ENCODE measurements at regions not wholly inside any gene's neighbourhood (a gene's known extent, or its start where the extent isn't known, plus 50 kb on each side); places are given as distances from the start of the nearest gene placed in this dataset.

GRCh38 chr2:195342061-195342460 is 315.0 kb upstream of the SLC39A10 start:
- TF ChIP-seq CTCF (conservative IDR thresholded peaks at IDR 0.05; ENCODE audit: low read length) = no peak
- no peak for TF ChIP-seq EZH2phosphoT487 (IDR thresholded peaks at IDR 0.05; ENCODE audit: borderline replicate concordance)
